GM18498 (cell line): ENCODE measurements at regions not wholly inside any gene's neighbourhood (a gene's known extent, or its start where the extent isn't known, plus 50 kb on each side); places are given as distances from the start of the nearest gene placed in this dataset.

Experiments
- ATAC-seq: cut with Tn5 transposase; IDR thresholded peaks from one replicate; pipeline ENCODE4 v1.9.1; 2021; ENCODE audit warnings: mild to moderate bottlenecking, moderate library complexity; ENCODE audit not compliant: unreplicated experiment

GRCh38 chr2:236940916-236941520 lies 144.7 kb upstream of the COPS8 start:
- no peak for ATAC-seq

GRCh38 chr2:236941551-236941950 lies 144.1 kb upstream of the COPS8 start:
- ATAC-seq: no peak

GRCh38 chr2:236942554-236942953 lies 143.1 kb upstream of the COPS8 start:
- no peak for ATAC-seq

GRCh38 chr2:236943068-236943467 lies 142.6 kb upstream of the COPS8 start:
- no peak for ATAC-seq

- no peak for ATAC-seq
Measured at GRCh38 chr2:236943841-236944513, 141.7 kb upstream of the COPS8 start.

- no peak for ATAC-seq
Measured at GRCh38 chr2:236944561-236944960, 141.1 kb upstream of the COPS8 start.

- ATAC-seq: no peak
Measured at GRCh38 chr2:236945431-236946016, 140.2 kb upstream of the COPS8 start.

- ATAC-seq: no peak
Measured at GRCh38 chr2:236946871-236947270, 138.8 kb upstream of the COPS8 start.

- ATAC-seq: no peak
Measured at GRCh38 chr2:236947294-236947693, 138.4 kb upstream of the COPS8 start.

- no peak for ATAC-seq
Measured at GRCh38 chr2:236947896-236948295, 137.8 kb upstream of the COPS8 start.

- no peak for ATAC-seq
Measured at GRCh38 chr2:236949089-236949905, 136.4 kb upstream of the COPS8 start.

GRCh38 chr2:236951830-236952475 lies 133.7 kb upstream of the COPS8 start:
- no peak for ATAC-seq

GRCh38 chr2:236954641-236955040 lies 131.0 kb upstream of the COPS8 start:
- no peak for ATAC-seq

- no peak for ATAC-seq
Measured at GRCh38 chr2:236955521-236956030, 130.1 kb upstream of the COPS8 start.

GRCh38 chr2:236956031-236956618 lies 129.6 kb upstream of the COPS8 start:
- ATAC-seq: no peak

- ATAC-seq: no peak
Measured at GRCh38 chr2:236956641-236957040, 129.0 kb upstream of the COPS8 start.

GRCh38 chr2:236959036-236959435 lies 126.7 kb upstream of the COPS8 start:
- ATAC-seq: no peak

- no peak for ATAC-seq
Measured at GRCh38 chr2:236959876-236960275, 125.8 kb upstream of the COPS8 start.

- ATAC-seq: no peak
Measured at GRCh38 chr2:236960531-236960930, 125.2 kb upstream of the COPS8 start.

- no peak for ATAC-seq
Measured at GRCh38 chr2:236962816-236963215, 122.9 kb upstream of the COPS8 start.
